Peyer's patch (tissue), 4 donors: ENCODE measurements at regions not wholly inside any gene's neighbourhood (a gene's known extent, or its start where the extent isn't known, plus 50 kb on each side); places are given as distances from the start of the nearest gene placed in this dataset.

ENCODE experiments used
- CTCF ChIP-seq, 6 experiments: fragments of 450-650 bp in 4 of 6; fragments of 200-600 bp in 2 of 6; sonication (generic) in 1 of 6; IDR thresholded peaks; one replicate each; pipeline ENCODE4 v1.5.1; 2017 to 2019; ENCODE audit warnings: antibody characterized with exemption in 6 of 6, mild to moderate bottlenecking in 3 of 6, moderate library complexity in 1 of 6
- POLR2A ChIP-seq, 2 donors: fragments of 450-650 bp; IDR thresholded peaks; one replicate each; pipeline ENCODE4 v1.5.1; 2017; ENCODE audit warnings: antibody characterized with exemption in 2 of 2, mild to moderate bottlenecking in 2 of 2, moderate library complexity in 2 of 2

GRCh38 chr2:220334210-220334609, 706.8 kb downstream of the SLC4A3 start:
- no peak for TF ChIP-seq CTCF (IDR thresholded peaks at IDR 0.05)
- TF ChIP-seq POLR2A (IDR thresholded peaks at IDR 0.05), result no peak
